ENCODE measurements at regions not wholly inside any gene's neighbourhood (a gene's known extent, or its start where the extent isn't known, plus 50 kb on each side); places are given as distances from the start of the nearest gene placed in this dataset.
"Not testable (repeated sequence)": the region's sequence is repeated elsewhere in the genome, so short reads cannot be mapped to it uniquely, and the experiment has no call there.

DNA sequence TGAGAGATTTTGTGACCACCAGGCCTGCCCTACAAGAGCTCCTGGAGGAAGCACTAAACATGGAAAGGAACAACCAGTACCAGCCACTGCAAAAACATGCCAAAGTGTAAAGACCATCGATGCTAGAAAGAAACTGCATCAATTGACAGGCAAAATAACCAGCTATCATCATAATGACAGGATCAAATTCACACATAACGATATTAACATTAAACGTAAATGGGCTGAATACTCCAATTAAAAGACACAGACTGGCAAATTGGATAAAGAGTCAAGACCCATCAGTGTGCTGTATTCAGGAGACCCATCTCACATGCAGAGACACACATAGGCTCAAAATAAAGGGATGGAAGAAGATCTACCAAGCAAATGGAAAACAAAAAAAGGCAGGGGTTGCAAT is 182.4 kb downstream of the PRELID2 start:
- not testable (repeated sequence) for FAIRE-seq

DNA sequence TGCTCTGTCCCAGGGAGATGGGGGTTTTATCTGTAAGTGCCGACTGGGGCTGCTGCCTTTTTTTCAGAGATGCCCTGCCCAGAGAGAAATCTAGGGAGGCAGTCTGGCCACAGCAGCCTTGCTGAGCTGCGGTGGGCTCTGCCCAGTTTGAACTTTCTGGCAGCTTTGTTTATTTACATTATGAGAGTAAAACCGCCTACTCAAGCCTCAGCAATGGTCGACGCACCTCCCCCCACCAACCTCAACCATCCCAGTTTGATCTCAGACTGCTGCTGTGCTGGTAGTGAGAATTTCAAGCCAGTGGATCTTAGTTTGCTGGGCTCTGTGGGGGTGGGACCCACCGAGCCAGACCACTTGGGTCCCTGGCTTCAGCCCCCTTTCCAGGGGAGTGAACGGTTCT is 188.0 kb downstream of the PRELID2 start:
- not testable (repeated sequence) for FAIRE-seq

DNA sequence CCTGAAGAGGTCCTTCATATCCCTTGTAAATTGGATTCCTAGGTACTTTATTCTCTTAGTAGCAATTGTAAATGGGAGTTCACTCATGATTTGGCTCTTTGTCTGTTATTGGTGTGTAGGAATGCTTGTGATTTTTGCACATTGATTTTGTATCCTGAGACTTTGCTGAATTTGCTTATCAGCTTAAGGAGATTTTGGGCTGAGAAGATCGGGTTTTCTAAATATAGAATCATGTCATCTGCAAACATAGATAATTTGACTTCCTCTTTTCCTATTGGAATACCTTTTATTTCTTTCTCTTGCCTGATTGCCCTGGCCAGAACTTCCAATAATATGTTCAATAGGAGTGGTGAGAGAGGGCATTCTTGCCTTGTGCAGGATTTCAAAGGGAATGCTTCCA is 191.9 kb downstream of the PRELID2 start:
- FAIRE-seq = not testable (repeated sequence)

DNA sequence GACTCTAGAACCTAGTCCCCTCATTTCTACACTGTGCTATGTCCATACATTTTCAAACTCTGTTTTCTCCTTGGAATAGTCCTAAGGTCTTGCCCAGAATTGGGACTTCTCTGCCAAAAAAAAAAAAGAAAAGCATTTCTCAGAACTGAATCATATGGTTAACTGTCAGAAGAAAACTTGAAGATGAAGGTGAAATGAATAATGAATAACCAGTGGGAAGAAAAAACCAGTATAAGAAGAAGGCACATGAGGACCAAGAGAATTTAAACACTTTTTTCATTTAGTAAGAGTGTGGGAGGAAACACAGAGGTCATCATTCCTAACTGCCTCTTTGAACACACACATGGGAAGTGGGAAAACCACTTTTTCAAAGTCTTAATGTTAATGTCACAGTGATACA is 197.7 kb downstream of the PRELID2 start:
- FAIRE-seq = no peak

DNA sequence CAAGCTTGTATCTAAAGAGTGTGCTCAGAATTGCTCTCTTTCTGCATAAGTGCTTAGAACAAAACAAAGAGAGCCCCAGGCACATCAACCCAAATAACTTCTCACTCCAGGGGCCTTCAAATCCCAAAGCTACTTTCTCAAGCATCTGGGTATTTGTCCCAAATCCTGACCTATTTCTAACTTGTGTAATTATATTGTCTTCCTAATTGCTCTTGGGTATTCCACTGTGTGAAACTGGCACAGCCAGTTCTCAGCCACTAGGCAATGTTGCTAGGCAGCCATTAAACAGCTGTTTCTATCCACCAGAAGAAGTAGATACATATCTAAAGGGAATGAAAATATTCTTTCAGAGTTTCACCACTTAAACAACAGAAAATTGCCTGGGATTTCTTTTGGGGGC is 198.8 kb downstream of the PRELID2 start:
- no peak for FAIRE-seq

DNA sequence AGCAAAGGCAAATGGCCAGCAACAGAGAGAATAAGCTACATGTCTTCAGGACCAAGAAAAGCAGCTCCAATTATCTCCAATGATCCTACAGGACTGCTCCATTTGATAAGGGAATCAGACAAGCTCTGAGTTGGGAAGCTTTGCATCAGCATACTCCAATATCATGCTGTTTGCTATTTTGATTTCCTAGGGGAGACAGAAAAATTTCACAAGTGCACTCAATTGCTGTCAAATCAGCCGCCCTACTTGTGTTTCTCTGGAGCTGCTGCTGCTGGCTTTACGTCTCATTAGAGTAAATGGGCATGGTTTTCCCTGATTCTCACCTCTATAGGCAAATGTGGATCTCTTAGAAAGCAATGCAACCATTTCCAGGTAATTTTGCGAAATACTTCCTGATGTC is 201.7 kb downstream of the PRELID2 start:
- FAIRE-seq = no peak

DNA sequence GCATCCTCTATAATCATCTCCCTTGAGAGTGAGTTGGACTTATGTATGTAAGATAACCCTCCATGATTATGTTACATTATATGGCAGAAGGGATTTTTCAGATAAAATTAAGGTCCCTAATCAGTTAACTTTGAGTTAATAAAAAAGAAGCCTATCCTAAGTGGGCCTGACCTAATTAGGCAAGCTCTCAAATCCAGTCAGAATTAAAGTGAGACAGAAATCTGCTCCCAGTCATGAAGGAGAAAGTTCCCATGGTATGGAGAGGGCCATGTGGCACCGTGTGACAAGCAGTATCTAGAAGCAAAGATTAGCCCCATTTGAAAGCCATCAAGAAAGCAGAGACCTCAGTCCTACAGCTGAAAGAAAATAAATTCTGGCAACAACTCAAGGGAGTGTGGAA is 202.4 kb downstream of the PRELID2 start:
- FAIRE-seq = no peak

DNA sequence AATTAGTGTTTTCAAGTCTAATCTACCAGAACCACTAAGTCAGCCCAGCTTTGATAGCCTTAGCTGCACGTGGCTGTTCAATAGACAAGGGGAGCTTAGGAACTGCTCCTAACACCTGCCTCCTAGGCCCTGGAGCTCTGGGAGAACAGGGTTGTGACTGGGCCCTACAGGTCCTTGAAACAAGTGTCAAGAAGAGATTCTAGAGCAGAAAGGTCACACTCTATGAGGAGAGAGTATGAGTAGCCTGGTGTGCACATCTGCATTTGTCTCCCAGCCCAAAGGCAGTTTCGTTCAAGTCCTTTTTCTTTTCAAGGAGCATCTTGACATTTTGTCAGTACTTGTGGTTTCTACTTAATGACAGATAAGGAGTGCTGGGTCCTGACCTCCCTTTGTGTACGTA is 206.1 kb downstream of the PRELID2 start:
- FAIRE-seq = no peak

DNA sequence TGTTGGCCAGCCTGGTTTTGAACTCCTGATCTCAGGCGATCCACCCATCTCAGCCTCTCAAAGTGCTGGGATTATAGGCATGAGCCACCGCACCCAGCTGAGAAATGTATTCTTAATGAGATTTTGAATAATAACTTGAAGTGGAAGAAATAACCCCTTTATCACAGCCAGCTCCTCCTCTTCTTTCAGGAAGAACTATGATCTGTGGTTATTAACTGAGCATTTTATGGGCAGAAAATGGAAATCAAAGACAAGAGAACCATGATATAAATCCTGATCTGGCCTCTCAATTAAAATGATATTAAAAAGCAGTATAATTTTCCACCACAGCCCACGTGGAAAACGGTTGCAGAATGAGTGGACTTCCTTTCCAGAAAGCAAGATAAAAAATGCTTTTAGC is 206.6 kb downstream of the PRELID2 start:
- FAIRE-seq = no peak

DNA sequence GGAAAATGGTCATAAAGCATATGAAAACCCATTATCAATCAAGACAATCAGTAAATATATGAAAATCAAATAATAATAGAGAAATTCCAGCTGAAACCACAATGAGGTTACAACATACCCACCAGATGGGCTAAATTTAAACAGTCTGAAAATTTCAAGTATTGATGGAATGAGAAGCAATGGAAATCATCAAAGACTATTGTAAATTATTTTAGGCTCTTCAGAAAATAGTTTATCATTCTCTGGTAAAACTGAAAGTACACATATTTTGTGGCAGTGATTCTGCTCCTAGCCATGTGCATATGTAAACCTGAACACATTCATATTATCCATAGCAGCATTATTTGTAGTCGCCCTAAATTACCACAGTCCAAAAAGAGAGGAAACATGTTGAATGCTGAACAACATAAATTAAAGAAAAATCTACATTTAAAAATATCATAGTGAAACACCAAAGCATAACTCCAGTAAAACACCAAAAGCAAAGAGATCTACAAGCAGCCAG is 215.3 kb downstream of the PRELID2 start:
- FAIRE-seq = no peak

DNA sequence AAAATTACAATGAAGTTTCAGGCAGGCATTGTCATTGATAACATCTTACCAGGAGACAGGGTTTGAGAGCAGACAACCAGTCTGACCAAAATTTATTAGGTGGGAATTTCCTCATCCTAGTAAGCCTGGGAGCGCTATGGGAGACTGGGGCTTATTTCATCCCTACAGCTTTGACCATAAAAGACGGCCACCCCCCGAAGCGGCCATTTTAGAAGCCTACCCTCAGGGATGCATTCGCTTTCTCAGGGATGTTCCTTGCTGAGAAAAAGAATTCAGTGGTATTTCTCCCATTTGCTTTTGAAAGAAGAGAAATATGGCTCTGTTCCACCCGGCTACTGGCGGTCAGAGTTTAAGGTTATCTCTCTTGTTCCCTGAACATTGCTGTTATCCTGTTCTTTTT is 218.4 kb downstream of the PRELID2 start:
- not testable (repeated sequence) for FAIRE-seq

DNA sequence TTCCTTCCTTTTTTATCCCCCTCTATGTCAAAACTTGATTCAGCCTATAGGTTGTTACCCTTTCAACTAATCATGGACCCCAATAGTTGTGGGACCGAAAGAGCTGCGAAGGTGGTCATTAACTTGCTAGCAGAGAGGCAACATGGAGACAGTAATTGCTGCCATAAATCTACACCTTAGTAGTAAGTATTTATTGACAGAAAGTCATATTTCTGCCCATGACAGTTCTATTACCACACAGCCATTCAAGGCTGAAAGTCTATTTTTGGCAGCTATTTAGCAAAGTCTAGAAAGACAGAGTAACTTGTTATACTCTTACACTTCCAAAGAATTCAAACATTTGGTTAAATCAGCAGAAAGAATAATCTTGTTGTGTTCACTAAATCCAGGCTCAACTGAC is 236.2 kb downstream of the PRELID2 start:
- no peak for FAIRE-seq

DNA sequence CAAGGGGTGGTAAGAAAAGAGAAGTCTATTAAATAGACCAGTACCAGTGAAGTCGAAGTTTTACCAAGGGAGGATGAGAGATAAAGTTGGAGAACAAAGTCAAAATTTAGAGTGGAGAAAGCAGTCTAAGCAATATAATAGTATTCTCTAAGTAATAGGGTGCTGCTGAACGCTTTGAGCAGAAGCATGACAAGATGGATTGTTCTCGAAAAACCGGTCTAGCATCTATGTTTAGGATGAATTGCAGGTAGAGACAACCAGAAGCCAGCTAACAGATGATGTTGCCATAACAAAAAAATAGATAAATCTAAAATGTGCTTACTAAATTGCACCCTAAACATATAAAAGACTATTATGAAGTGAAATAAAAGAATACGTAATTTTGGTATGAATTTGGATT is 237.0 kb downstream of the PRELID2 start:
- FAIRE-seq = no peak

DNA sequence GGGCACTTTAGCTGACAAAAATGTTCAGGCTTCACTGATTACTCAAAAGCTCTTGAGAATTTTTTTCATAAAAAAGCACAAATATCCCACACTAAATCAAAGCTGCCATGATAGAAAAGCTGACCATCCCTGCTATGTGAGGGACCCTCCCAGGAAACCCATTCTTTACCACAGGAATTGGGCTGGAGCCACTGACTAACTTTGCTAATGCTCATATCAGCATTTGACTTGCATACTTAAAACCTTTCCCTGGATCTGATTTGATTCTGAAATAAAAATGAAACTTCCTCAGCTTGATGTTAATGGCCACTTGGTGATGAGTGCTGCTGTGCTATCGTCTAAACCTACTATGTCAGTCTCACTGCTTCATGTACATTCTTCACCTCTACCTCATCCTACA is 243.6 kb downstream of the PRELID2 start:
- no peak for FAIRE-seq

DNA sequence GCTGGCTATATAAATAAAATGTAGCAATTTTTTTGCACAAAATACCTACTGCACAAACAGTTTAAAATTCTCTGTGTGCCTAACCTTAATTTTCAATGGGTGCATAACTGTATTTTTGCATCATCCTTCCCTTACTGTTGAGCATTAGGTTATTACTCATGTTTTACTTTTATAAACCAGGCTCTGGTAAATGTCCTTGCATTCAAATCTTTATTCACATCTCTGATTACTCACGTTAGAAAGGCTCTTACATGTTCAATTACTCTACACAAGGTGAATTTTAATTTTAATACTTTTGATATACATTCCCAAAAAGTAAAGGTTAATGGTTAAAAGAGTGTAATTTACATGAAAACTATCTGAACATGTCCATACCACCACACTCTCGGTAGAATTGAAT is 246.1 kb downstream of the PRELID2 start:
- FAIRE-seq = no peak

DNA sequence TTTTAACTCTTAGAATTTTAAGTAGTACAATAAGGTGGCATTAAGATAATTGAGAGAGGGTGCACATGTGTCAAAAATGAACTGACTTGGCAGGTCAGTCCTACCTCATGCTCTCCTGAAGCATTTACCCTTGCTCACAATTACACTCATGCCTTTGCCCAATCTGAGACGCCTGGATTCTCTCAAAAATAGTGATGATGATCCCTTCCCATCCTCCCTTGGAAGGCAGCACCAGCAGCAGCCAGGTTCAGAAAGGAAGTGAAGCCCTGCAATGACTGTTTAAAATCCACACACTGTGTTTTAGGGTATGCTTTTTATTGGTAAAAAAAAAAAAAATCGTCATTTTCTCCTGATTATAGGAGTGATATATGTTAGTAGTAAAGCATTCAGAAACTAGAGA is 246.6 kb downstream of the PRELID2 start:
- no peak for FAIRE-seq

DNA sequence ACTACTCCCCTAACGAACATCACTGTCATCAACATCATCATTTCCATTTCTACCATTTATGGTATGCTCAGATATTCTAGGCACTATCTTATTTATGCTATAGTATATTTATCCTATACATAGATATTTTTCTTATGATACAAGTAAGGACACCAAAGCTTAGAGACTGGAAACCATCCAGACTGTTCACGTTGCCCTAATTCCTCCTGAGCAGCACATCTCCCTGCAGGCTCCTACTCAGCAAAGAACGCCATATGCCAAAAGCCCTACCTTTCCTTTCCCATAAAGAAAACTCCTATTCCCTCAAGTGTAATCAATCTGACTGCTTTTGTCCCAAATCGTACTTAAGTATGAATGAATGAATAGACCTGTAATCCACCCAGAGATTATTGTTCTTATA is 247.0 kb downstream of the PRELID2 start:
- FAIRE-seq = no peak

DNA sequence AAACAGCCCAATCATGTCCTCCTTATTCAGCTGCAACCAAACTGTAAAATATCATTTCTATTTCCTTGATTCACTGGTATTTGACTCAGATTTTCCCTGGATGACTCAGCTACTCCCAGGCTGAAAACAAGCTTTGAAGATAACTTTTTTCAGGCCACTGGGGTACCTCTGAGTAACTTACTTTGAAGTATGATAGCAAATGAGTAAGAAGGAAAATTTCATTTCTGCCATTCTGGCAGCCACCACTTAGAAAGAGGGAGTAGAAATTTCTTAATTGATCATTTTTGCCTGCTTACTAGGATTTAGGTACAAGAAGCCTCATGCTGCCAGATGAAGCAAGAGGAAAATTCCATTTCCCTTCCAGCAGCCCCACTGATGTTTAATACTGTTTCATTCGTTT is 247.4 kb downstream of the PRELID2 start:
- FAIRE-seq = no peak

DNA sequence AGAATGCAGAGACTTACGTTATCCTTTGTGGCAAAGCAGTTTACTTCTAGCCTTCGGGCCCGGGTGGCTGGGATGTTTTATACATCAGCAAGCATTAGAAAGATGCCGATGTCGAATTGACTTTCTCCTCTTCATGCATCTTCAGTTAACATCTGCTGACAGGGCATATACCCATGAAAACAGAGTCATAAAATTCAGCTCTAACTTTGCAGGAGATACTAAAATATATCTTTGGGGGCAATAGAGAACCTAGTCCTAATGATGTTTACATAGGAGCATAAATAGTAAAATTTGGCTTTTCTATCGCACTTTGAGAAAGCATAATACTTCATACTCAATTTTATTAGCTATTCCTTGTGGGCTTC is 247.9 kb downstream of the PRELID2 start:
- no peak for FAIRE-seq

DNA sequence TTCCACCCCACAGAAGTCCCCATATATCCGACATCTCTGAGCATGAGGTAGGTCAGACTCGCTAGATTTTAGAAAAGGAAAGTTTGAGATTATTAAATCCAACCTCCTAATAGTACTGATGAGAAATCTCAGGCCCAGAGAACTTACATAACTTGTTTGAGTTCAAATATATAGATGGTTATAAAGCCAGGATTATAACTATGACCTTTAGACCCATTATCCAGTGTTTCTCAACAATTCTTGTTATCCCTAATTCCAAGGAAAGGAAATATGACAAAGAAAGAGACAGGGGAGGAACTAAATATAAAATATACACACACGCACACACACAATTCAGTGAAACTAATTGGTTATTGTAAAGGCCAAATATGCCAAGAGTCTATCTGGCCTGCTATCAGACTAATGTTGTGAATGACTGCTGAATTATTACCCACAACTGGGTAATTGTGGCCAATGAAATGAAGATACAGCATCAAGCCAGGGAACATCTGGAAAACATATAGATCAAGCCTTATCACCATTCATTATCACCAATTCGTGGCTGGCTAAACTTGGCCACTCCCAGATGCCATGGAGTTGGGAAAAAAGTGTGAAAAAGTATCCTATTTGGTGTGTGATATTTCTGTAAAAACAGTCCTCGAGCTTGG is 248.4 kb downstream of the PRELID2 start:
- FAIRE-seq = no peak

DNA sequence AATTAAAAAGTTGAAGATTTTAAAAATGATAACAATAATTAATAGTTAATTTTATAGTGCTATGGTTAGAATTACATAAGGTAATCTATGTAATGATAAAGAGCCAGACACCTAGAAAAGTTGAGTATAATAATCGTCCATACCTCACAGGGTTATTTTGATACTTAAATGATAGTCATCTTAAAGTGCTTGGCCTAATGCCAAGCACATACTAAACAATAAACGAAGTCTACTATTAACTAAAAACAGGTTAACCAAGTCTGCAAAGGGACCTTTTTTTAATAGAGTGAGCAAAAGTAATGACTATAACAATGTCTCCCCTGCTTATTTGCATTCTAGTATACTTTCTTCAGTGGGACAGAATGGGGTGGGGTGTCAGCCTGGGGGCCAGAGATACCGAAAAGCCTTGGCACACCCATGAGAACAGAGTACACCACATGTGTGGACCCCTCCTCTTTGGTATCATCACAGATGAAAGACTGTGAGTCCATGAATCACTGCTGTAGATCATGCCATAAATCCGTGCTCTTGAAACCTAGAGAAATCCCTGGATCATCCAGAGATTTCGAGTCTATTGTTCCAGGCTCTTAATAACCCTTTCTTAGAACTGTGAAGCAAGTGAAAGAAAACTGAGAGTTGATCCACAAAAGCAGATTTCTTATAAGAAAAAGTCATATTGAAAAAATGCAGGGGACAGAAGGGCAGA is 249.5 kb downstream of the PRELID2 start:
- FAIRE-seq = no peak

DNA sequence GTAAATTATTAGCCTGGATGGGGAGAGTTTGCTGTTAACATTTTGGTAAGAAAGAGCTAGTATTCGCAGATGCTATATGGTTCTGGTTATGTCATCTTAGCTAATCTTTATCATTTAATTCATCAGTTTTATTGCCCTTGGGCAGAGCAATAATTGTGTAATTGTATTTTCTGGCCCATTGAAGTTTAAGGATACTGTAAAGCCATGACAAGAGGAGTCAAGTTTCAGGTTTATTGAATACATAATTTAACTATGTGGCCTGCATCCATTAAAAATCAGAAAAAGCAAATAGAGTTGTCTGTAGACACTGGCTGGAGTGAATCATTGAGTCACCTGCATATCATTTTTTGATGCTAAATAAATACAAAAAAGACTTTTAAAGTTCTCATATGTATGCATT is 255.8 kb downstream of the PRELID2 start:
- no peak for FAIRE-seq

DNA sequence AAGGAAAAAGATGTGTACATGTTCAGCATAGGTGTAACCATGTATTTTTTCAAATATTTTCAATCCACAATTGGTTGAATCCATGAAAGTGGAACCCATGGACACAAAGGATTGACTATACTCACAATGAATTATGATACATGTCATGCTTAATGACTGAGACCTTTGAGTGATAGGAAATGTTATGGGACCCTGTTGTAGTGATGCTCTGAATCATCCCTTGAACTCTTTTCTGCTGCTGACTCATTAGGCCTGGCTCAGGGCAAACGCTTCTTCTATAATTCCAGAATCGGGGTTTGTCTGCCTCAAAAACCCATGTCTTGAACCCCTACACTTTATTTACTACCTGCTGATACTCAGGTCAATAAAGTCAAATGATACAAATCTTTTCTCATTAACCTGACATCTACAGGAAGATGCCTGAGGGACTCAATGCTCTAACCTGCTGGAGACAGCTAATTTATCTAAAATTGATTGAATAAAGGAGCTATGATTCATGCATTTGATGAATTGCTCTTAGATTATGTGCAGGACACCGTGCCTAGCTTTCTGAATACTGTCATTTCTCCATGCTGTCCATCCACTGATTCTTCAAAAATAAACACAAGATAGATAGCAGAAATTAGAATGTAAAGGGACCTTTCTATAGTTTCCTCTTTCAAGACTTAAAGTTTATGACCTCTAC is 260.1 kb downstream of the PRELID2 start:
- no peak for FAIRE-seq

DNA sequence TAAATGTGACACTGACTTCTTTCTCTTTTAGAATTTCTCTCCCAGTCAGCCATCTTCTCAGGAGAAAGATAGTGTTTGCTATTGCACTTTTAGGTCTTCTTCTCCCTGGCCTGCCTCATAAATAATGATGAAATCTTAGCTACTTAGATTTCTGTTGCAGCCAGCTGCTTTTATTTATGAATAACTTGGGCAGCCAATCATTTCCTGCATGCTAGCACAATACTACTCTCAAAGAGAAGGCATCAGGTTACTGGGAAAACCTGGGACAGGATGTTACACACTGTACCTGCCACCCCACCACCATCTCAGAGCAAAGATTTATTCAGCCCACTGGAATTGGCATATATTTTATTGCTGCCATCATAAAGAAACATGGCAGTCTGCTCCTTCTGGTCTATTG is 266.6 kb downstream of the PRELID2 start:
- FAIRE-seq = no peak
